ENCODE measurements at regions not wholly inside any gene's neighbourhood (a gene's known extent, or its start where the extent isn't known, plus 50 kb on each side); places are given as distances from the start of the nearest gene placed in this dataset.

GRCh38 chr2:103921161-103921560 is 932.8 kb upstream of the POU3F3 start:
- intact Hi-C loops (cut with DNase I; ENCODE audit: low total_unique reads), result no loop called here
- TF ChIP-seq CTCF (IDR thresholded peaks at IDR 0.05), result no peak
- no peak for TF ChIP-seq POLR2A (IDR thresholded peaks at IDR 0.05)
- H3K27me3 ChIP-seq, result no peaks in the 10 kb centered on the region

GRCh38 chr2:103942199-103942598 is 911.7 kb upstream of the POU3F3 start:
- H3K36me3 ChIP-seq, result no peaks in the 10 kb centered on the region
- no peak for TF ChIP-seq POLR2A (IDR thresholded peaks at IDR 0.05)
- TF ChIP-seq CTCF (IDR thresholded peaks at IDR 0.05), result no peak
- intact Hi-C loops (cut with DNase I; ENCODE audit: low total_unique reads), result no loop called here

More at GRCh38 chr2:103921161-103921560, 932.8 kb upstream of the POU3F3 start:
- Histone ChIP-seq H3K27ac (no peak overlapping the region), H3K4me3 (no peak overlapping the region), H3K36me3 (no peaks in the 10 kb centered on the region), H3K9me3 (no peaks in the 10 kb centered on the region), H3K4me1 (no peaks in the 10 kb centered on the region)
- DNase-seq, result no peak

GRCh38 chr2:103945083-103945482 is 908.8 kb upstream of the POU3F3 start:
- intact Hi-C loops (cut with DNase I; ENCODE audit: low total_unique reads), result no loop called here
- H3K36me3 ChIP-seq, result no peaks in the 10 kb centered on the region
- no peak overlapping the region for H3K27ac ChIP-seq
- no peaks in the 10 kb centered on the region for H3K4me1 ChIP-seq
- no peak overlapping the region for H3K4me3 ChIP-seq
- H3K9me3 ChIP-seq, result no peaks in the 10 kb centered on the region
- H3K27me3 ChIP-seq, result no peaks in the 10 kb centered on the region
- no peak for TF ChIP-seq POLR2A (IDR thresholded peaks at IDR 0.05)
- TF ChIP-seq CTCF (IDR thresholded peaks at IDR 0.05), result no peak
- no peak for DNase-seq

More at GRCh38 chr2:103942199-103942598, 911.7 kb upstream of the POU3F3 start:
- no peak overlapping the region for H3K27ac ChIP-seq
- H3K27me3 ChIP-seq, result no peaks in the 10 kb centered on the region
- no peak overlapping the region for H3K4me3 ChIP-seq
- H3K9me3 ChIP-seq, result no peaks in the 10 kb centered on the region
- no peak for DNase-seq
- no peaks in the 10 kb centered on the region for H3K4me1 ChIP-seq

- Histone ChIP-seq H3K27me3 (no peaks in the 10 kb centered on the region), H3K9me3 (no peaks in the 10 kb centered on the region), H3K4me3 (no peak overlapping the region), H3K27ac (no peak overlapping the region), H3K4me1 (no peaks in the 10 kb centered on the region), H3K36me3 (no peaks in the 10 kb centered on the region)
- no peak for TF ChIP-seq POLR2A (IDR thresholded peaks at IDR 0.05)
- TF ChIP-seq CTCF (IDR thresholded peaks at IDR 0.05), result no peak
- no peak for DNase-seq
- intact Hi-C loops (cut with DNase I; ENCODE audit: low total_unique reads), result no loop called here
Measured at GRCh38 chr2:103959174-103960128, 894.5 kb upstream of the POU3F3 start.

GRCh38 chr2:103960129-103960513 is 893.8 kb upstream of the POU3F3 start:
- H3K4me3 ChIP-seq, result no peak overlapping the region
- no peaks in the 10 kb centered on the region for H3K4me1 ChIP-seq
- intact Hi-C loops (cut with DNase I; ENCODE audit: low total_unique reads), result no loop called here
- DNase-seq, result no peak
- TF ChIP-seq CTCF (IDR thresholded peaks at IDR 0.05), result no peak
- TF ChIP-seq POLR2A (IDR thresholded peaks at IDR 0.05), result no peak
- no peaks in the 10 kb centered on the region for H3K27me3 ChIP-seq
- no peaks in the 10 kb centered on the region for H3K9me3 ChIP-seq
- H3K36me3 ChIP-seq, result no peaks in the 10 kb centered on the region
- H3K27ac ChIP-seq, result no peak overlapping the region

Data from uterus (tissue), 3 donors.